ENCODE measurements at regions not wholly inside any gene's neighbourhood (a gene's known extent, or its start where the extent isn't known, plus 50 kb on each side); places are given as distances from the start of the nearest gene placed in this dataset.

DNA sequence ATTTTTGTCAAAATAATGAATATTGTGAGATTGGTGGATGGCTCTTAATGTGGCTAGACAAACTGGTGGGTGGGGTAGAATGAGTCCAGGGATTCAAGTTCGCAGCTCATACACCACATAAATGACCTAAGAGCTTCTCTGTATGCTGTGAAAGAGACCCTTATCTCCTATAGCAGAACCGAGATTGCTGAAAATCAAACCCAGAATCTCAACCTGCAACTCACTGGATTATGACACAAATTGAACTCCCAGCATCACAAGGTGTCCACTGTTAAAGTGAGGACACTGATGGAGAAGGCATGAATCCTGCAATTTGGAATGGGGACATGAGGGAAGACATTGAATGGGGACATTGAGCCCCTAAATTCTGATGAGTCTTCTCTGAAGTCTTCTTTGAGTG, 51.3 kb upstream of the CNKSR3 start:
- DNase-seq, result no peak

DNA sequence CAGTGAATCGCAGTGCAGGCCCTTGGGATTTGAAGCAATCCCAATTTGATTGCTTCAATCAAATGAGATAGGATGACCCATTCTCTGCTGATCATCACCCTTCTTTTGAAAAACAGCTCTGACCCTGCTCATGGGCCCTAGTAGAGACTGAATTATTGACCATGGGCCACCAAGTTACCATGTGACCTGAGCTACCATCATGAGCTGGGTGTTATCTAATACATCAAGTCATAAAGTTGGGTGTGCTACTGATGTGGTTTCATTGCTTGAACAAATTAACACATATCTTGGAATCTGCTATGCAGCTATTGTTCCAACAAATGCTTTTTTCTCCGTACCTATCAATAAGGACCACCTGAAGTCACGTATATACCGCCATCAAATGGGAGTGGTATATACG, 54.8 kb upstream of the CNKSR3 start:
- no peak for DNase-seq

DNA sequence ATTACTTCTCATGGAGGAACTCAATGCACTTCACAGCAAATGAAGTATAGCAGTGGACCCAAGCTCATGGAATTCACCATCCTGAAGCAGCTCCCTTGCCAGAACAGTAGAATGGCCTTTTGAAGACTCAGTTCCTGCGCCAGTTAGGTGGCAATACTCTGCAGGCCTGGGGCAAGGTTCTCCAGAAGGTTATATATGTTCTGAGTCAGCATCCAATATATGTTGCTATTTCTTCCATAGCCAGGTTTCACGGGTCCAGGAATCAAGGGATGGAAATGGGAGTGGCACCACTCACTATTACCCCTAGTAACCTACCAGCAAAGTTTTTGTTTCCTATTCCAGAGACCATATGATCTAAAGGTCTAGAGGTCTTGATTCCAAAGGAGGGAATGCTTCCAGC, 56.4 kb upstream of the CNKSR3 start:
- DNase-seq, result no peak

DNA sequence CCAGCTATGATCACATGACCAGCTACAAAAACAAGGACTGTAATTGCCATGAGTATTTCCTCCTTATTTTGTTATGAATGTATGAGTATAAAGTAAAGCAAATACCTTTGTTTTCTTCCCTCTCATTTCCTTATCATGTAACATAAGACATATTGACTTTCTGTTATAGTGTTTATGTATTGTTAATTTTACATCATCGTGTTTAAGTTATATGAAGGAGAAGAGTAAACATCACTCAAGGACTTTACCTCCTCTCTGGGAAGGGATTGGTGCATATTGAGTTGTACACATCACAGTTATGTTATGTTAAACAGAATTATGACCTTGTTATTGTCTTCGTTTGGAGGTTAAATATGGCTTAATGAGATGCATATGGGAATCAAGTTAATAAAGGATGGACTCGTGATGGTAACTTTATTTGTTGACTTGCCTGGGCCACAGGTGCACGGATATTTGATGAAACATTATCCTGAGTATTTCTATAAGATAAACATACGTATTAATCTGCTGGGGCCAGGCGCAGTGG, 57.3 kb upstream of the CNKSR3 start:
- no peak for DNase-seq

DNA sequence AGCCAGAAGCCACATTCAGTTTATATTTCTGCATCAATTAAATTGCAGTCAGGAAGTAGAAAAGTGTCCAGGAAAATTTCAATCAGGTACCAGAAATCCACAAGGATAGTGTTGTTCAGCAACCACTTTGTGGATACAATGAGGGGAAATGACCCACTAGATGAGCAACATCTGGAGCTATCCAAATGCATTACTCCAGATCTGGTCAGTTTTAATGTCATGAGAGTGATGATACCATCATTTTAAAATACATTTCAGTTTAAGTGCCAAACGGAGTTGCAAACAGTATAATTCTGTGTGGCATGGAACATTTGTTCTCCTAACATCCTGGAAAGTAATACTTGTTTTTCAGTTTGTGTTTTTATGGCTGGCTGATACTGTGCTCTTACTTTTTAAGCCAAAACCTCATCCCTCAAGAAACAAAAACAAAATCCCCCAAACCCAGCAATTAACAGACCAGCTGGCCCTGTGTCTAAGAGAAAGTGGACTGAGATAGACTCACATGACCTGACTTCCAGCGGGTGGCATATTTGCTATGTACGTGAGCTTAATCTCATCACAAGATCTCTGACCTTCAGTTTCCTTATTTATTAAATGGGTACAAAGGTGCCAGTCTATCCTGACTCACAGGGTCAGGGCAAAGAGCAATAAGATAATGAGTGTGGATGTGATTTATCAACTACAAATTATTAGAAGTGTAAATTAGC, 58.8 kb upstream of the CNKSR3 start:
- no peak for DNase-seq

DNA sequence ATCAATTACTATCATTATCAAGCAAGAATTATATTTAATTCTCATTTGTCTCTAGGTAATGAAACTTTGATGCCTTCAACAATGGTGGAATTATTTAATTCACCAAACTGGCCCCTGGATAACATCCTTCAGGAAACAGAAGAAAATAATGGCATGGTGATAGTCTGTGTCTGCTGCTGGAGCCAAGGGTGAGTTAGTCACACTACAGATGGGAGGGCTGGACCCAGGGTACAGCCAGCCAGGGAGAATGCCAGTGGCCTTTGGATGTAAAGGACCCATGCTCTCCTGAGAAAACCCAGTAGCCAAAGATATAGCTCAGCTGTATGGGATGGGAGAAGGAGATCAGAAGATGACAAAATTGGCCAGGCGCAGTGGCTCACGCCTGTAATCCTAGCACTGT, 60.0 kb upstream of the CNKSR3 start:
- DNase-seq, result no peak

DNA sequence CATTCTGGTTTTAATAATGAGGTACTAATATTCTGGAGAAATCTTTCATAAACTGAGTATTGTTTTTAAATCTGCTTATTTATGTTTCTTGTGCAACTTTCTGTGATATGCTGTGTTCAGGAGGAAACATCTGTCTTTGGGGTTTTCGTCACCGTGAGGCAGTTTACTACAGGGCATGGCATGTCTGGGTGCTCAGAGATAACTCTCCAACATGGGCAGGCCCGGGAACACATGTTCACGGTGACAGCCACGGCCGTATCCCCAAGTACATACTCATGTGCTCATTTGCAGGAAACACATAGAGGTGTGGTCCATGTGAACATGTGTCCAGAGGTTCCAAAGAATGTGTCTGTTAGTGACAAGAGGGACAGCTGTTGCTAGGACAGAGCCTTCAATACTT, 62.1 kb upstream of the CNKSR3 start:
- DNase-seq, result no peak

DNA sequence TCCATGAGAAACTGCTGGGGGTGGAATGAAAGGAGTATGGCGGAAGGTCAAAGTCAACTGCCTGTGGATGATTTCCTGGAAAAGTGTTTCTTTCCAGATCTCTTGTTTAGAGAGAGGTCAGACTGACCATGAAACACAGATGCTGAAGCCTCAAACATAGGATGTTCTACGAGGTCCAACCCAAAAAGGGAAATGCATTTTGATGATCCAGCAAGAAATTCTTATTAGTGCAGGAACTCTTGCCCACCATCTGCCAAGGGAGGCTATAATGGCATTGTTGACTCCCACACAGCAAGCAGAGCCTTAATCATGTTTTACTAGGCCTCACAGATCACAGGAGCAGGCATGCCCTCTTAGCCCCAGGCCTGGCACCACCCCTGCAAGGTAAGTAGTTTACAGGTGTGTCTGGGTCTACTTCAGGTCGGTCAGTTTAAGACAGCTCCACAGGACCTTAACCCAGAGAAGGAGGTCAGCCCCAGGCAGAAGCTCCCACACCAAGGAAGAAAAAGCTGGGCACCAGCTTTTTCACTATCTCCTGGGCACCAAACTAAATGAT, 67.6 kb upstream of the CNKSR3 start:
- no peak for DNase-seq

DNA sequence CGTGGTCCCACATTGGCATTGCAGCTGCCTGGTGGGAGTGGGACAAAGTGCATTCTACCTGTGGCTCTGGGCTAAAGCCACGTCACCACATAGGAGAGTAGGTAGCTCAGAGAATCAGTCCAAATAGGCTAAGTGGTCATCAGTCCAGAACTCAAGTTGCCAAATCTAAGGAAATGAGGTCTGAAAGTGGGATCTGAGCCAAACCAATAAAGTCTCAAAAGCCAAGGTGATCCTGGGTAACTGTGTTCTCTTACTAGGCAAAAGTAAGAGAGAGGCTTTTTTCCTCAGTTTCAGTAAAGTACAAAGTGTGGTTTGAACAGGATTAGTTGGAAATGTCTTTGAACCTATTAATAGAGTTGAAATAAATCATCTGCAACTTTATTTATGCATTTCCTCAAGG, 68.6 kb upstream of the CNKSR3 start:
- no peak for DNase-seq

DNA sequence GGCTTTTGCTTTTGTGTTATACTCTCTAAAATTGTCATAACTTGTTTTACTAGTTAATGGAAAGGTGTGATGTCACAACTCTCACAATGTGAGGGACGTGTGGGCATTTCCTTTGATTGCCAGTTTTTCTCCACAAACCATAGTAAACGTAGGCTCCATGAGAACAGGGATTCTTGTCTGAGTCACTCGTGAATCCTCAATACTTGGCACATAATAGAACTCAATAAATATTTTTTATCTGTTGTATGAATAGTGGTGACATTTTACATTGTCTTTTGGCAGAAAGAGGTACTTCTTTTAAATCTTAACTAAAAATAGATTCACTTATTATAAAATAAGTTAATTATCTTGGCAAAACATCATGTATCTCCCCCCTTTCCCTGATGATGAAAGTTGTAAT, 69.0 kb upstream of the CNKSR3 start:
- DNase-seq, result no peak

DNA sequence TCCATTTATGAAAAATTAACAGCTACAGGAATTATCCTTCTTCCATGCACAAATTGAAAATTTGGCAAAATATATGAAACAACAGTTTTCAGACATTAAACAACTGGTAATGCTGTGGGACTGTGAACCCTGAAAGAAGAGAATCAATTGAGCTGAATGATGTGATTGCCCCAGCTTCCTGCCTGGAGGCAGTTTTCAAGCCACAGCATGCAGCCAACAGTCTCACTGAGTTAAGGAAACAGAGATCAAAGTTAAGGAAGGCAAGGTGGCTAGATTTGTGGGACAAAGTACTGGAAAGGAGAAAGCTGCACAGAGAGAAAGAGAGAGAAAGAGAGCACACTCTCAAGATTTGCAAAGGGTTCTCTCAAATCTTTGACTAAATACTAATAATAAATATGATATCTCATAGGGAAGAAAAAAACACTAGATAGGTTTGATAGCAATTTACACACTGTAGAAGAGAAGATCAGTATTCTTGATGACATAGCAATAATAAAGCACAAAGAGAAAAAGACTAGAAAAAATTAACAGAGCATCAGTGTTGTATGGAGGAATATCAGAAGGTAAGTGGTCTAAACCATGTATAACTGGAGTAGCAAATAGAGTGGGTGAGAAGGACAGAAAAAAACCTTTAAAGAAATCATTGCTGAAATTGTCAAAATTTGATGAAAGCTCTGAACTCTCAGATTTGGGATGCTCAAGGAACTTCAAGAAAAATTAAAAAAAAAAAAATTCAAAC, 70.1 kb upstream of the CNKSR3 start:
- no peak for DNase-seq

DNA sequence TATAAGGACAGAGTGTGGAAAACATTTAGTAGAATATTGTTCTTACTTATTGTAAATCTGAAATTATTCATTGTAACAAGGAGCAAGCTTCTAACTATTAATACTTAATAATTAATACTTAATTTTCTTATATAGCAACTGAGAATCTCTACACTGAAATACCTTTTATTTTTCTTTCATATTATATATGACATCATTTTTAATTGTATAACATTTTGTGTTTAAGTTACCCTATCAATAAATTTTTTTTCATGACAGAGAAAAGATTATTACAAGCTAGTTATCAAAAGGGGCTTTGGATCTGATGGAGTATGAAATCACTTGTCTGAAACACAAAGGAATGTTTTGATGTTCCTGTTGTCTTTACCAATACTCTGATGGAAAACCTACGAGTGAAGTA, 72.2 kb upstream of the CNKSR3 start:
- DNase-seq, result no peak

DNA sequence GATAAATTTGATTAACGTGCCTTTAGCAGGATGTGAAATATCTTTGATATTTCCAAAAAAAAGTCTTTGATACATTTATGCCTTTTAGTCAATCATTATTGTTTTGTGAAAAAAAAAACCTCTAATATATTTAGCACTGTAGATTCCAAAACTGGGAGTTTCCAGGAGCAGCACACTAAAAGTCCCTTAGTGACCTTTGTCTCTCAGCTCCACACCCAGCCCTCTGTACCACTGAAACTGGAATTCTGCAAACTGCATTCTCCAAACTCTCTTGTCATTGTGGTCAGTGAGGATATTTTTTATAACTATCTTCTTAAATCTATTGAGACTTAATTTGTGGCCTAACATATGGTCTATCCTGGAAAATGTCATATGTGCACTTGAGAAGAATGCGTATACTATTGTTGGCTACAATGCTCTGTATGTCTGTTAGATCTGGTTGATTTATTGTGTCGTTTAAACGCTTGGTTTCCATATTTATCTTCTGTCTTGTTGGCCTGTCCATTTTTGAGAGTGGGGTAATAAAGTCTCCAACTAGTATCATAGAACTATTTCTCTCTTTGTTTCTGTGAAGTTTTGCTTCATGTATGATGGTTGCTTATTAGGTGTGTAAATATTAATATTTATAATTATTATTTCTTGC, 73.2 kb upstream of the CNKSR3 start:
- DNase-seq, result no peak

DNA sequence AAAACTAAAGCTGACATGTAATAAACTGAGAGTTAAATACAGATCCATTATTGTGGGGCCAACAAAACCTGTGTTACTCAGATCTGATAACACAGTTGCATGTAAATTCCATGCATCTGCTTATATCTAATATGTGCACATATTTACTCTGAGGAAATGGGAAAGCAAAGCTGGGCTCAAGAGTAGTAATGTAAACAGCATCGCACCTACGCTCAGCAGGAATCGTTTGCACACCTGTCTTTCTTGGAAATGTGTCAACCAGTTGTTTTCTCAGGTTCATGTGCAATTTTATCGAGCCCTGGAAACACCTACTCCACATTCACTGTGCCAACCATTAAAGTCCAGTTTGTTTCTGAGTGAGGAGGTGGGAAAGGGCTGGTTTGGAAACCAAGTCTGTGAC, 80.3 kb upstream of the CNKSR3 start:
- DNase-seq, result no peak

DNA sequence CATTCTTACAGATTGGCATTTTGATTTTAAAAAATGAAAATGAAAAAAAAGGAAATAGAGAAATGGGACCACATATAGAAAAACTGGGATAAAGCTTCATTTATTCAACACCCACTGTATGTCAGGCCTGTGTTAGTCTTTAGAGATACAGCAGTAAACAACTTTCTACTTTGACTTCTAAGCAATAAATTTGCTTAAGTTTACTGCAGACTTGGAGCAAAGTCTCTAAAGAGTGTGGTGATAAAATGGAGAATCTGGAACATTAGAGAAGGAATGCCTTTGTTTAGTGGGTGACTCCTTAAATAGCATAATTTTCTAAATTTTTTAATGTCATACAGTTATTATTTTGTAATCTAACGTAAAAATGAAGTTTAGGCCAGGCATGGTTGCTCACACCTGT, 80.7 kb upstream of the CNKSR3 start:
- DNase-seq, result no peak

DNA sequence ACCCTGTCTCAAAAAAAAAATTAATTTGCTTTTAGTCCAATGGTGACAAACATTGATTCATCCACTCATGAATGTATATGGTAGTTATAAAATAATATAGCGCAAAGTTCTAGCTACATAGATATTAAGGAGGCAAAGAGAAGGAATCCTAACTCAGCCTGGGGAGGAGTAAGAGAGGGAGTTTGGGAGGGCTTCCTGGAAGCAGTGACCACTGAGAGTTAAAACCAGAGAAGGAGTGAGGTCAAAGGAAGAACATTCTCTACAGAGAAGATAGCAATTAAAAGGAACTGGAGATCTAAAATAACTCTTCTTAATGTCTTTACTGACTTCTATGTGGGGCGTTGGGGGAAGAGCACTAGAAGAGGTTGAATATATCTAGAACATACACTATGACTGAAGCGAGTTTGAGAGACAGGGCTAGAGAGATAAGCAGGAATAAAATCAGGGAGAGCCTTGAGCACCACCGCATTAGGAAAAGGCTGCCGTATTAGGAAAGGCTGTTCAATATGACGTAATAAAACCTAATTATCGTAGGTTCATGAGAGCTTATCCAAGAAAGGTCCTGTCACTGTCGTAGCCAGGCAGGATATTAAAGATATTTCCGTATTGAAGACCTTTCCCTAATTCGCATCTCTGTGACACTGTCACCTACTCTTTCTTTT, 81.8 kb upstream of the CNKSR3 start:
- no peak for DNase-seq

DNA sequence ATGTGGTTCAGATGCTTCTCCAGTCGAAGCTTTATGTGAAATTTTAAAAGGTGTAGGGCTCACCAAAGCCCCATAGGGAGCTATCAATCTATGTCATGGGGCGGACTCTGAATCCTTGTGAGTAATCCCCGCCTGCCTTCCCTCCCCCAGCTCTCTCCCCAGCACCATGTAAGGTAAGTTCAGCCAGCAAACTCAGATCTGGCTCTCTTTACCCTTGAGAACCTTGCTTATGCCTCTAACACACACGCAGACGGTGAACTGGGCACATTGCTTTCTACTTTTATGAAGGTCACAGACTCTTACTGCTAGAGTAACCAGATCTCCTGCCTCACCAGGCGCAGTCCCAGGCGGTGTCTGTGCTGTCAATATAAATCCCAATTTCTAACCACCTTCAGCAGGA, 82.6 kb upstream of the CNKSR3 start:
- no peak for DNase-seq

DNA sequence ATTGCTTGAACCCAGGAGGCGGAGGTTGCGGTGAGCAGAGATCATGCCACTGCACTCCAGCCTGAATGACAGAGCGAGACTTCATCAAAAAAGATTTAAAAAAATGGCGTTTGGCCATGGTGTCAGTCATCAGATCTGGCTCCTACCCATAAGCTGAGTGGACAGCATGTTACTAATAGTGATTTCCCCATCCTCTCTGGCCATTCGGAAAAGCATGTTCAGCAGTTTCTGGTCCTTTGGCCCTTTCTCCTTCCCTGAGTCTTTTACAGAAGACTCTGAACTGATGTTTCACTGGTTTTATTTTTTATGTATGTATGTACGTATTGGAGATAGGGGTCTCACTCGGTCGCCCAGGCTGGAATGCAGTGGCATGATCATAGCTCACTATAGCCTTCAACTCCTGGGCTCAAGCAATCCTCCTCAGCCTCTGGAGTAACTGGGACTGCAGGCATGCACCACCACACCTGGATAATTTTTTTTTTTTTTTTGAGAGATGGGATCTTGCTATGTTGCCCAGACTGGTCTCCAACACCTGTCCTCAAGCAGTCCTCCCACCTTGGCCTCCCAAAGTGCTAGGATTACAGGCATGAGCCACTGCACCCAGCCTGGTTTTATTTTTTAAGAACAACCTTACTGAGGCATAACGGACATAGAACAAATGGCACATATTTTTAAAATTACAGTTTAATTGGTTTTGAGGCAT, 84.2 kb upstream of the CNKSR3 start:
- DNase-seq, result no peak

DNA sequence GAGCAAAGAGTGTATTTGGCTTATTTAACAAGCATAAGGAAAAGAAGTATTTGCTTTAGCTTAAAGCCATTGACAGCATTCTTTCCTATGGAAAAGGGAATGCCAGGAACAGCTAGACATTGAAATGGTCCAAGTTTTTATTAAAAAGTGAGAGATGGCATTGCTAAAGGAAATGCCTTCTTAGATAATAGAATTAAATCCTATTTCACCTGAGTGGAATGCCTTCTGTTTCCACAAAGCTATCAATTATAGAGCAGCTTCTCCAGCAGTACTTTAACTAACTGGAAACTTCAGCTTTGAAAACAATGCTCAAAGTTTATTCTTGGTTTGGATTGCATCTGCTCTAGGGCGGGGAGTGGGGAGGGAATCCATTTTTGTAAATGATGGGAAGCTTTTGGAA, 85.1 kb upstream of the CNKSR3 start:
- DNase-seq, result no peak

DNA sequence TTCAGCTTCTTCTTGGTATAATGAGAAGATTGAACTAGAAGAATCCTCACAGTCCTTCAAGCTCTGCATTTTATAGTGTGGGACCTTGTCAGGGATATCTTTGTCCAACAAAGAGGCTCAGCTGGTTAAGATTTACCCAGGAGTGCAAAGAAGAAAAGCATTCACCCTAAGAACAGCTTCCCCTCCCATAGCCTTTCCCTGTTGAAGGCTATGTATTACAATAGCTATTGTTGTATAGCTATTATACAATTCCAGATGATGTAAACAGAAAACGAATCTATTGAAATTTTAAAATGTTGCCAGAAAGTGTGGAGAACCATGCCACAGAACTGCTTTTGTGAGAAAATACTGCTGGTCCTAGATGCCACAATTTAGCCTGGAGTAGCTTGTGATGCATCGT, 85.5 kb upstream of the CNKSR3 start:
- DNase-seq, result no peak

DNA sequence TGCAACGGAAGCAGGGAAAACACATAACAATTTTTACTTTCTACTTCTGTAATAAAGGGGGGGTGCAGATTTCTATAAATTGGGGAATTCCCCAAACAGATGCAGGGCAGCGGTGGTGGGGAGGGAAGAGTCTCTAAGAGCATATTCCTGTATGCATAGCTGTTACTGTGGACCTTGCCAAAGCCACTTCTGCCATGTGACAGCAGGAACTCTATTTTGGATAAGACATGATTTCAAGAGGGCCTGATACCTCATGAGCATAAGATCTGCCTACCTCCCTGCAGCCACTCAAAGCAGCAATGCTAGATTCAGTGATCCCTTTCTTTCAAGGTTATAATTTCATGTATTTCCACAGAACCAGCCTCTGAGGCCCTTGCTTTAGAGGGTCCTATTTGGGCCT, 86.2 kb upstream of the CNKSR3 start:
- DNase-seq, result no peak

DNA sequence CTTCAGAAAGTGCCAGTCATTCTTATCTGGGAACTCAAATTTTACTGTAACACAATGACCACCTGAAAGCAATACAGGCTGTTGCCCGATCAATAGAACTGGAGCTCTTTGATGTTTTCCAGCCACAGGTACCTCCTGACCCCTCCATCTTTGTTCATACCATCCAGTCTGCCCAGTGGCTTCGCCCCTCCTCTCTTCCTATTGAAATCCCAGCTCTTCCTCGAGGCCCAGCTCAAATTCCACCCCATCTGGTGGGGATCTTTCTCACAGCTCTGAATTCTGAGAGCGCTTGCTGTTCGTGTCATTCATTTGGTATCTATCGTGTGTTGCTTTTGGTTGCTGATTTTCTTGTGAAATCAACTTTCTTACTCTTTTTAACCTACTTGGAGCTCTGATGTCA, 87.9 kb upstream of the CNKSR3 start:
- DNase-seq, result no peak

DNA sequence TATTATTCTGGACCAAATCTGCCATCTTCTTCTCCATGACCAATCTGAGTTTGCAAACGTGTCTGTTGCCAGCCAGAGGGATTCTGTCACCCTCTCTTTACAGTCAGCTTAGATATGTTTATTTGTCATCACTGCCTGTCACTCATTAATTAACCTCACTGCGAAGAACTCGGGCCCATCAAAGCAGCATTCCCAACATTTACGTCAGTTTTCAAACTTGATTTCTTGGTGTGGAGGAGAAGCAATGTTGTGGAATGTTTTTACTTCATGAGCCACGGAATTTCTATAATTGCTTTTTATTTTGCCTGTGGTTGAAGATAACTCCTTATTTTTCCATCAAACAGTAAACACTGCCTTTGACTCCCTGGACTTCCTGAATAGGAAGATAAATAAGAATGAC, 91.8 kb upstream of the CNKSR3 start:
- no peak for DNase-seq

Measured in CD4-positive, alpha-beta T cell treated with Interleukin-10 for 1 hour (primary cell).